Midbrain (tissue), 1 donor: ENCODE measurements at regions not wholly inside any gene's neighbourhood (a gene's known extent, or its start where the extent isn't known, plus 50 kb on each side); places are given as distances from the start of the nearest gene placed in this dataset.
"Not testable (repeated sequence)": the region's sequence is repeated elsewhere in the genome, so short reads cannot be mapped to it uniquely, and the experiment has no call there.

Source experiments
- DNase-seq: peaks from one replicate; lab custom pipeline; 2025; lab: John Stamatoyannopoulos, UW

- no peak for DNase-seq
These were observed 254.4 kb downstream of the GLUD2 start for GRCh38 chrX:121301822-121302221.

GRCh38 chrX:121307449-121307848, 260.0 kb downstream of the GLUD2 start:
- DNase-seq = no peak

- DNase-seq = peak; percentile 34
These were observed 260.9 kb downstream of the GLUD2 start for GRCh38 chrX:121308276-121308805.

GRCh38 chrX:121310820-121311219, 263.4 kb downstream of the GLUD2 start:
- DNase-seq = no peak

- no peak for DNase-seq
These were observed 273.0 kb downstream of the GLUD2 start for GRCh38 chrX:121320441-121320840.

- DNase-seq = no peak
These were observed 274.7 kb downstream of the GLUD2 start for GRCh38 chrX:121322159-121322558.

- no peak for DNase-seq
These were observed 275.9 kb downstream of the GLUD2 start for GRCh38 chrX:121323337-121323736.

- DNase-seq = no peak
These were observed 286.5 kb downstream of the GLUD2 start for GRCh38 chrX:121333942-121334341.

- no peak for DNase-seq
These were observed 289.5 kb downstream of the GLUD2 start for GRCh38 chrX:121336831-121337421.

- no peak for DNase-seq
These were observed 290.4 kb downstream of the GLUD2 start for GRCh38 chrX:121337816-121338215.

GRCh38 chrX:121349263-121349662, 301.9 kb downstream of the GLUD2 start:
- no peak for DNase-seq

- no peak for DNase-seq
These were observed 308.9 kb downstream of the GLUD2 start for GRCh38 chrX:121356139-121356849.

GRCh38 chrX:121356850-121357171, 309.4 kb downstream of the GLUD2 start:
- DNase-seq = no peak

- DNase-seq = no peak
These were observed 312.9 kb downstream of the GLUD2 start for GRCh38 chrX:121360280-121360679.

- no peak for DNase-seq
These were observed 318.3 kb downstream of the GLUD2 start for GRCh38 chrX:121365572-121366161.

- no peak for DNase-seq
These were observed 327.1 kb downstream of the GLUD2 start for GRCh38 chrX:121374471-121374870.

- DNase-seq = not testable (repeated sequence)
These were observed 334.5 kb downstream of the GLUD2 start for GRCh38 chrX:121381915-121382314.

- no peak for DNase-seq
These were observed 342.7 kb downstream of the GLUD2 start for GRCh38 chrX:121389976-121390714.

GRCh38 chrX:121405826-121406225, 358.4 kb downstream of the GLUD2 start:
- DNase-seq = no peak

- no peak for DNase-seq
These were observed 360.2 kb downstream of the GLUD2 start for GRCh38 chrX:121407627-121408026.

- not testable (repeated sequence) for DNase-seq
These were observed 384.1 kb downstream of the GLUD2 start for GRCh38 chrX:121431514-121431913.

- no peak for DNase-seq
These were observed 385.9 kb downstream of the GLUD2 start for GRCh38 chrX:121433289-121433688.

GRCh38 chrX:121437666-121438065, 390.3 kb downstream of the GLUD2 start:
- DNase-seq = not testable (repeated sequence)
